H1 (cell line): ENCODE measurements at regions not wholly inside any gene's neighbourhood (a gene's known extent, or its start where the extent isn't known, plus 50 kb on each side); places are given as distances from the start of the nearest gene placed in this dataset.

ENCODE experiments used
- CHD2 ChIP-seq: IDR thresholded peaks from 2 replicates; pipeline ENCODE4 v1.6.1; 2012; ENCODE audit warnings: low read length, improper control_type of control experiment
- CHD7 ChIP-seq: fragments of 300-600 bp; sonication (generic); IDR thresholded peaks from 2 replicates; pipeline ENCODE4 v1.7.1; 2012; ENCODE audit warnings: low read length, moderate library complexity, mild to moderate bottlenecking, inconsistent platforms; ENCODE audit not compliant: insufficient replicate concordance
- CTCF ChIP-seq, 3 experiments: IDR thresholded peaks; 1 replicate in 2 of 3; 2 replicates in 1 of 3; pipeline versions ENCODE4 v1.5.1 to v1.6.1; 2011; ENCODE audit warnings: low read length in 3 of 3, mild to moderate bottlenecking in 3 of 3, inconsistent platforms in 2 of 3, low read depth in 1 of 3, moderate library complexity in 1 of 3; ENCODE audit not compliant: insufficient read depth in 1 of 3; ENCODE audit errors: control extremely low read depth in 1 of 3
- FOSL1 ChIP-seq: IDR thresholded peaks from 2 replicates; pipeline ENCODE4 v1.6.1; 2011; ENCODE audit warnings: mild to moderate bottlenecking, low read depth, low read length, moderate library complexity; ENCODE audit not compliant: insufficient read depth
- RAD21 ChIP-seq, 2 experiments: IDR thresholded peaks in 1 of 2; conservative IDR thresholded peaks in 1 of 2; 2 replicates each; pipeline ENCODE4 v1.6.1; 2011; ENCODE audit warnings: low read depth in 2 of 2, low read length in 2 of 2, improper control_type of control experiment in 1 of 2, inconsistent platforms in 1 of 2, mild to moderate bottlenecking in 1 of 2, moderate library complexity in 1 of 2
- RFX5 ChIP-seq: IDR thresholded peaks from 2 replicates; pipeline ENCODE4 v1.6.1; 2011; ENCODE audit warnings: low read depth, low read length, improper control_type of control experiment, borderline replicate concordance
- SAP30 ChIP-seq: fragments of 300-600 bp; sonication (generic); IDR thresholded peaks from 2 replicates; pipeline ENCODE4 v1.7.1; 2012; ENCODE audit warnings: low read length, moderate library complexity, mild to moderate bottlenecking, inconsistent platforms; ENCODE audit not compliant: insufficient read depth, insufficient replicate concordance
- SRF ChIP-seq: IDR thresholded peaks from 2 replicates; pipeline ENCODE4 v1.6.1; 2011; ENCODE audit warnings: mild to moderate bottlenecking, low read depth, low read length, moderate library complexity
- TCF12 ChIP-seq: IDR thresholded peaks from 2 replicates; pipeline ENCODE4 v1.6.1; 2011; ENCODE audit warnings: low read depth, mild to moderate bottlenecking, low read length

- TF ChIP-seq CHD7 (no peak), CTCF (IDR thresholded peaks at IDR 0.05; ENCODE audit: control extremely low read depth in 1 of 3, insufficient read depth in 1 of 3, low read depth in 1 of 3, low read length in 3 of 3) (no peak), TCF12 (no peak), FOSL1 (no peak), CHD2 (no peak), RAD21 (IDR thresholded peaks at IDR 0.05 in 1 of 2, conservative IDR thresholded peaks at IDR 0.05 in 1 of 2; ENCODE audit: low read depth in 2 of 2, low read length in 2 of 2) (no peak), SAP30 (no peak), SRF (no peak), RFX5 (no peak)
Measured at GRCh38 chr7:25552998-25553397, 324.7 kb upstream of the NPVF start (continued).
